Stimulated activated naive CD8-positive, alpha-beta T cell treated with anti-CD3 and anti-CD28 coated beads, Interleukin-15, Interleukin-2, amounts not matched to agents 100 ng/mL and 50 ng/mL, for 24 hours (primary cell): ENCODE measurements at regions not wholly inside any gene's neighbourhood (a gene's known extent, or its start where the extent isn't known, plus 50 kb on each side); places are given as distances from the start of the nearest gene placed in this dataset.

ENCODE experiments used
- H3K27ac Mint-ChIP-seq: one replicate; pipeline ENCODE4 v1.8.0; 2021; ENCODE audit warnings: mild to moderate bottlenecking, mixed read lengths
- H3K27me3 Mint-ChIP-seq: one replicate; pipeline ENCODE4 v1.8.0; 2021; ENCODE audit warnings: mixed read lengths
- H3K36me3 Mint-ChIP-seq: one replicate; pipeline ENCODE4 v1.8.0; 2021; ENCODE audit warnings: low read depth, mixed read lengths
- H3K4me1 Mint-ChIP-seq: one replicate; pipeline ENCODE4 v1.8.0; 2021; ENCODE audit warnings: low read depth, mixed read lengths
- H3K4me3 Mint-ChIP-seq: one replicate; pipeline ENCODE4 v1.8.0; 2021; ENCODE audit warnings: mild to moderate bottlenecking, mixed read lengths
- H3K9me3 Mint-ChIP-seq: one replicate; pipeline ENCODE4 v1.8.0; 2021; ENCODE audit warnings: mixed read lengths

DNA sequence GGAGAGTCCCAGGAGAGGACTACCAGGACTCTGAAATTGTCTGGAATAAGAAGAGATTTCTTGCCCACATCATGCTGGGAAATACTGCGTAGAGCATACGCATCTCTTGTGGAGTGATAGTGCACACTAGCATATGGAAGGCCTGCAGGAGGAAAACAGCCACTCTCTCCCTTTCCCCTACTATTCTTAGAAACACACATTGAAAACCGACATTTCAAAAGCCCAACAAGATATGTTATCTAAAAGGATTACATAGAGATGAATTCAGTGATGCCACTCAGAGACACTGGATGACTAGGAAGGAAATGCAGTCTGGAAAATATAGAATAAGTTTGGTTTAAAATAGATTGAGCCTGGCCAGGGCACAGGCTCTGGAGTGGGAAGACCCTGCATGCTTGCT lies 388.7 kb upstream of the NBEA start:
- Mint-ChIP-seq H3K4me1 (no peaks in the 10 kb centered on the region), H3K36me3 (no peaks in the 10 kb centered on the region), H3K4me3 (no peak overlapping the region), H3K9me3 (no peaks in the 10 kb centered on the region), H3K27me3 (no peaks in the 10 kb centered on the region), H3K27ac (no peak overlapping the region)

DNA sequence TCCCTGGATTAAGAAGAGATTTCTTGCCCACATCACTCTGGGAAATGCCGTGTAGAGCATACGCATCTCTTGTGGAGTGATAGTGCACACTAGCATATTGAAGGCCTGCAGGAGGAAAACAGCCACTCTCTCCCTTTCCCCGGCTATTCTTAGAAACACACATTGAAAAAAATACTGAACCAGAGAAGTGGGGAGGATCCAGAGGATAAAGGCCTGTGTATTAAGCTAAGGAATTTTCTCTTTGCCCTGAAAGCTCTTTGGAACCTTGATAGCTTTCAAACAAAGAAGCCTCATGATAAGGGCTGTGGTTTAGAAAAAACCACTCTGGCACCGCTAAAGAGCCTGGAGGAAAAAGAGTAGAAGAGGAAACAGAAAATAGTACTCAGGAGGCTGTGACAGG lies 386.1 kb upstream of the NBEA start:
- Mint-ChIP-seq H3K4me3 (no peak overlapping the region), H3K4me1 (no peaks in the 10 kb centered on the region), H3K36me3 (no peaks in the 10 kb centered on the region), H3K27ac (no peak overlapping the region), H3K27me3 (no peaks in the 10 kb centered on the region), H3K9me3 (no peaks in the 10 kb centered on the region)

GRCh38 chr13:34561033-34561432 lies 381.0 kb upstream of the NBEA start:
- no peaks in the 10 kb centered on the region for H3K4me1 Mint-ChIP-seq
- no peaks in the 10 kb centered on the region for H3K9me3 Mint-ChIP-seq
- no peak overlapping the region for H3K27ac Mint-ChIP-seq
- H3K27me3 Mint-ChIP-seq = no peaks in the 10 kb centered on the region
- H3K36me3 Mint-ChIP-seq = no peaks in the 10 kb centered on the region
- H3K4me3 Mint-ChIP-seq = no peak overlapping the region

DNA sequence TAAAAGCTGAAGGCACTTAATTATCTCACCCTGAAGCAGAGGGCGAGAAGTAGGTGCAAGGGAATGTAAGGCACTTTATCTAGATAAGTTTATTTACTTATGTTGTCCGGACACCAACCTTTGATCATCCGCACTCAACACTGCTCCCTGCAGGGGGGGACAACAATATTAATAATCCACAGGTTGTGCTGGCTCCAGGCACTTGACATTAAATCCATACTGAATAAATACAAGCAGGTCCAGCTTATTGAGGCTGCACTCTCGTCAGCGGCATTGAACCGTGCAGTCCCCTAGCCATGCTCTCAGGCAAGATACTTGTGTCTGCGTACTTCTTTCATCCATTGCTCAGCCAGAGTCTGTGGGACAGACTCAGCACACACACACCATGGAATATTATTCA lies 374.5 kb upstream of the NBEA start:
- H3K27ac Mint-ChIP-seq = no peak overlapping the region
- no peak overlapping the region for H3K4me3 Mint-ChIP-seq
- H3K4me1 Mint-ChIP-seq = no peaks in the 10 kb centered on the region
- peaks cover 9% of the 10 kb centered on the region for H3K9me3 Mint-ChIP-seq
- H3K27me3 Mint-ChIP-seq = no peaks in the 10 kb centered on the region
- H3K36me3 Mint-ChIP-seq = no peaks in the 10 kb centered on the region

DNA sequence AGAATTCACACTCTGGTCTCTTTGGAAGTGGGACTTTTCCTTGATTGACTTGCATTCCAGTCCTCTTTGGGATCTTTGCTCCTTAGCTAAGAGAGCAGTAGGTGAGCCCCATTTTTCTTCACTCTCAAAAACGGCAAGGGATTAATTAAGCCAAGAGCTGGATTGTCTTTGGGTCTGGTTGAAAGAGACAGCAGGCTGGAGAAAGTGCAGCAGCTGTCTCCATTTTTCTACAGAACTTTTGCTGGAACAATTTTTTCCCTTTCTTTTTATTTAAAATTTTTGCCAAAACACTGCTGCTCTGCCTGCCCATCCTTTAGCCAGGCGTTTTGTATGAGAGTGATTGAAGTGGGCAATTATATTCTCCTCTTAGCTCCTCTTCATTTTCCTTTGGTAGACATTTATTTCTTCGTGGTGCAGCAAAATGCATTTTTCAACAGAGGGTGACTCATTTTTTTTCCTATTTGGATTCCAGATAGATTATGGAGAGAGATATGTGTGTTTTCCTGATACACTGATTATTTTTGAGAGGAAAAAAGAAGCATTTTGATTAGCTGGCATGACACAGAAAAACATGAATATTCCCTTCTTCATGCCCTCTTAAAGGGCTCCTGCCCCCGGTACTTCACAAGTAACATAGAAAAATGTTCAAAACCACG lies 371.2 kb upstream of the NBEA start:
- Mint-ChIP-seq H3K36me3 (no peaks in the 10 kb centered on the region), H3K9me3 (peaks cover 9% of the 10 kb centered on the region), H3K27me3 (no peaks in the 10 kb centered on the region), H3K4me1 (no peaks in the 10 kb centered on the region), H3K4me3 (no peak overlapping the region), H3K27ac (no peak overlapping the region)

DNA sequence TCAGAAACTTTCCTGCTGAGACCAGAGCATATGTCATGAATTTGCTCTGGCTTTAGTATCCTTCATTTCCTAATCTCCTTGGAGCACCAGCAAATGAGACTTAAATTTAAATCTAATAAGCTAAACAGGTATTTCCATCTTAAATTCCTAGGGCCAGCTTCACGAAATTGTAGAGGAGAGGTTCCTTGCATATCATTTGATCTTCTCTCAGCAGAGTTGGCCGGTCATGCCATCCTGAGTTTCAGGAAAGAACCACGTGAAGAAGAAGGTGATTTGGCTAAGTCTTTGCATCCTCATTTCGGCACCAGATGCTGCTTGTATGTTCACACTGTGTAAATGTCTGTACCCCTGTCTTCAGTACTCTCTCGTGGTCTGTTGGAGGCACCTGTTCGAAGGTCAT lies 370.4 kb upstream of the NBEA start:
- Mint-ChIP-seq H3K4me1 (no peaks in the 10 kb centered on the region), H3K9me3 (peaks cover 9% of the 10 kb centered on the region), H3K4me3 (no peak overlapping the region), H3K27ac (no peak overlapping the region), H3K27me3 (no peaks in the 10 kb centered on the region), H3K36me3 (no peaks in the 10 kb centered on the region)

DNA sequence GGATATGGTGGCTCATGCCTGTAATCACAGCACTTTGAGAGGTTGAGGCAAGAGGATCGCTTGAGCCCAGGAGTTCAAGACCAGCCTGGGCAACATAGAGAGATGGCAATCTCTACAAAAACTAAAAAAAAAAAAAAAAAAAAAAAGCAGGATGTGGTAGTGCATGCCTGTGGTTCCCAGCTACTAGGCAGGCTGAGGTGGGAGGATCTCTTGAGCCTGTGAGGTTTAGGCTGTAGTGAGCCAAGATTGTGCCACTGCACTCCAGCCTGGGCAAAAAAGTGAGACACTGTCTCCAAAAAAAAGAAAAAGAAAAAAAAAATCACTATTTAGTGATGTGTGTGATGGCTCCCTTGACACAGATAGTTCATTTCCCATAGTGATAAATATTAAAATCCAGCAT lies 365.0 kb upstream of the NBEA start:
- Mint-ChIP-seq H3K4me1 (no peaks in the 10 kb centered on the region), H3K36me3 (no peaks in the 10 kb centered on the region), H3K27me3 (no peaks in the 10 kb centered on the region), H3K9me3 (no peaks in the 10 kb centered on the region), H3K4me3 (no peak overlapping the region), H3K27ac (no peak overlapping the region)

GRCh38 chr13:34578471-34578870 lies 363.6 kb upstream of the NBEA start:
- H3K4me1 Mint-ChIP-seq = no peaks in the 10 kb centered on the region
- no peaks in the 10 kb centered on the region for H3K9me3 Mint-ChIP-seq
- no peaks in the 10 kb centered on the region for H3K36me3 Mint-ChIP-seq
- no peak overlapping the region for H3K4me3 Mint-ChIP-seq
- H3K27me3 Mint-ChIP-seq = no peaks in the 10 kb centered on the region
- H3K27ac Mint-ChIP-seq = no peak overlapping the region

DNA sequence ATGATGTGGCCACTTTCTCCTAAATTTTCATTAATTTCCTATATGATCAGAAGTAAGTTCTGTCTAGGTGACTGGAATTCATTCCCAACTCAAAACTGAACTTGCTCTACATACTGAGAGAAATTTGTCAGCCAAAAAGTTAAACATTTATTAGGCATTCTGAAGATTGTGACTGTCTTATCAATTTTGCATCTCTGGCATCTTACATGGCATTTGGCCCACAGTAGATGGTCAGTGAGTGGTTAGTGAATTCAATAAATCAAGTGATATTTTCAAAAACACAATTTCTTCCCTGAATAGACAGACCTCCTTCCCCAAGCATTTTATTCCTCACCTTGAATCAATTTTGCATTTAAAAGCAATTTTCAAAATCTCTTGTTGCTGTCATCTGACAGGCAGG lies 363.2 kb upstream of the NBEA start:
- H3K4me1 Mint-ChIP-seq = no peaks in the 10 kb centered on the region
- no peaks in the 10 kb centered on the region for H3K9me3 Mint-ChIP-seq
- no peaks in the 10 kb centered on the region for H3K36me3 Mint-ChIP-seq
- H3K27ac Mint-ChIP-seq = no peak overlapping the region
- H3K4me3 Mint-ChIP-seq = no peak overlapping the region
- H3K27me3 Mint-ChIP-seq = no peaks in the 10 kb centered on the region

GRCh38 chr13:34583181-34583580 lies 358.9 kb upstream of the NBEA start:
- H3K36me3 Mint-ChIP-seq = no peaks in the 10 kb centered on the region
- no peaks in the 10 kb centered on the region for H3K27me3 Mint-ChIP-seq
- H3K27ac Mint-ChIP-seq = no peak overlapping the region
- no peaks in the 10 kb centered on the region for H3K4me1 Mint-ChIP-seq
- no peaks in the 10 kb centered on the region for H3K9me3 Mint-ChIP-seq
- H3K4me3 Mint-ChIP-seq = no peak overlapping the region

DNA sequence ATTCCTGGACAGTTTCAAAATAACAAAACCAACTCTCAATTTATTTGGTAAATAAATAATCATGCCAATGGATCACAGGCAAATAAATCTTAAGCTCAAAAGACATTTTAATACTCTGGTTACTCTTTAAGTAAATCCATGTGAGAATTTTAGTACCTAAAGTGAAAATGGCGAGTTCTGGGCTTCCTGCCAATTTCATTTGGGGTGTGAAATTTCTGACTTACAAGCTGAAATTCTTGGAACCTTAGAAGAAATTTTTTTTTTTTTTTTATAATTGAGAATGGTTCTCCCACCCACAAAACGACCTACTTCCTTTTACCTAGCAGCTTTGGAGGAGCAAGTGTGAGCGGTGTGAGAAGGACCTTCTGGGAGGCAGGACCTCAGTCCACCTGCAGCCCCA lies 354.5 kb upstream of the NBEA start:
- Mint-ChIP-seq H3K27ac (no peak overlapping the region), H3K4me1 (no peaks in the 10 kb centered on the region), H3K9me3 (no peaks in the 10 kb centered on the region), H3K27me3 (no peaks in the 10 kb centered on the region), H3K4me3 (no peak overlapping the region), H3K36me3 (no peaks in the 10 kb centered on the region)

DNA sequence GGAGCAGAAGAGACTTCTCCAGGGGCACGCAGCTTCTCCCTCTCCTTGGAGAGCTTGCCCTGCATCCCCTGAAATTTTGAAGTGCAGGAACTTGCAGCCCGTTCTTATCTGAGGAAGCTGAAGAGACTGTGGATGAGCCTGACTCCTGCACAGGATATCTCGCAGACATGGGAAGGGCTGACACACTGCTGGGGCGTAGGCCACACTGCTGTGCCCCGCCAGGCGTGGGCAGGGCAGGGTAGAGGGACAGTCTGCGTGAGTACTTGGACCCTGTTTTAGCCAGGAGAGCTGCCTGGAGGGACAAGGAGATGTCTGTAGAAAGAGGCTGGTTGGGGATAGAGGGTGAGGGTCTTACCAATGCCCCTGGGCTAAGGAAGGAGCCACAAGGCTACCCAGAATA lies 353.7 kb upstream of the NBEA start:
- Mint-ChIP-seq H3K4me1 (no peaks in the 10 kb centered on the region), H3K4me3 (no peak overlapping the region), H3K36me3 (no peaks in the 10 kb centered on the region)

GRCh38 chr13:34589581-34589980 lies 352.5 kb upstream of the NBEA start:
- Mint-ChIP-seq H3K27me3 (no peaks in the 10 kb centered on the region), H3K4me1 (no peaks in the 10 kb centered on the region), H3K9me3 (peaks cover 2% of the 10 kb centered on the region), H3K27ac (no peak overlapping the region), H3K36me3 (no peaks in the 10 kb centered on the region), H3K4me3 (no peak overlapping the region)

More for the DNA sequence above, 353.7 kb upstream of the NBEA start:
- Mint-ChIP-seq H3K9me3 (no peaks in the 10 kb centered on the region), H3K27me3 (no peaks in the 10 kb centered on the region), H3K27ac (no peak overlapping the region)

GRCh38 chr13:34591129-34591528 lies 350.9 kb upstream of the NBEA start:
- Mint-ChIP-seq H3K36me3 (no peaks in the 10 kb centered on the region), H3K9me3 (peaks cover 10% of the 10 kb centered on the region)

GRCh38 chr13:34591900-34592529 lies 350.1 kb upstream of the NBEA start:
- Mint-ChIP-seq H3K4me3 (no peak overlapping the region), H3K27me3 (no peaks in the 10 kb centered on the region), H3K36me3 (no peaks in the 10 kb centered on the region), H3K9me3 (peaks cover 19% of the 10 kb centered on the region), H3K27ac (no peak overlapping the region), H3K4me1 (no peaks in the 10 kb centered on the region)

More at GRCh38 chr13:34591129-34591528, 350.9 kb upstream of the NBEA start:
- Mint-ChIP-seq H3K4me1 (no peaks in the 10 kb centered on the region), H3K27ac (no peak overlapping the region), H3K4me3 (no peak overlapping the region), H3K27me3 (no peaks in the 10 kb centered on the region)

DNA sequence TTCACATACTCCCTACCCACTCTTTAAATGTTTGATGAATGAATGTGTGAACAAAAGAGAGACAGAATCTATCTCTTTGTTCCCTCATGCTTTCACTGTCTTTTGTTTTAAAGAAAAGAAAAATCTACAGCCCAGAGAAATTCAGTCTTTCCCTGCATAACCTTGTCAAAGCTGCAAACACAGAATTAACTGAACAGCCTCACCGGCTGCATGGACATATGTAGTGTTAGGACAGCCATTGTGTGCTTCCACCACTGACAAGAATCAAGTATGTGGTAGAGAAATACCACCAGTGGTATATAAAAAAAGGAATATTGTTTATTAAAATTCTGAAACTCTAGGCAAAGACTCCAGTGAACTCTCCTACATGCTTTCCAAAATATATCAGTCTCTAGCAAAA lies 348.4 kb upstream of the NBEA start:
- H3K27ac Mint-ChIP-seq = no peak overlapping the region
- peaks cover 20% of the 10 kb centered on the region for H3K9me3 Mint-ChIP-seq
- no peaks in the 10 kb centered on the region for H3K36me3 Mint-ChIP-seq
- no peak overlapping the region for H3K4me3 Mint-ChIP-seq
- H3K27me3 Mint-ChIP-seq = no peaks in the 10 kb centered on the region
- H3K4me1 Mint-ChIP-seq = no peaks in the 10 kb centered on the region
